ENCODE measurements at regions not wholly inside any gene's neighbourhood (a gene's known extent, or its start where the extent isn't known, plus 50 kb on each side); places are given as distances from the start of the nearest gene placed in this dataset.
A peak's percentile ranks its signal among the peaks of the same experiment; 100 is the strongest.

DNA sequence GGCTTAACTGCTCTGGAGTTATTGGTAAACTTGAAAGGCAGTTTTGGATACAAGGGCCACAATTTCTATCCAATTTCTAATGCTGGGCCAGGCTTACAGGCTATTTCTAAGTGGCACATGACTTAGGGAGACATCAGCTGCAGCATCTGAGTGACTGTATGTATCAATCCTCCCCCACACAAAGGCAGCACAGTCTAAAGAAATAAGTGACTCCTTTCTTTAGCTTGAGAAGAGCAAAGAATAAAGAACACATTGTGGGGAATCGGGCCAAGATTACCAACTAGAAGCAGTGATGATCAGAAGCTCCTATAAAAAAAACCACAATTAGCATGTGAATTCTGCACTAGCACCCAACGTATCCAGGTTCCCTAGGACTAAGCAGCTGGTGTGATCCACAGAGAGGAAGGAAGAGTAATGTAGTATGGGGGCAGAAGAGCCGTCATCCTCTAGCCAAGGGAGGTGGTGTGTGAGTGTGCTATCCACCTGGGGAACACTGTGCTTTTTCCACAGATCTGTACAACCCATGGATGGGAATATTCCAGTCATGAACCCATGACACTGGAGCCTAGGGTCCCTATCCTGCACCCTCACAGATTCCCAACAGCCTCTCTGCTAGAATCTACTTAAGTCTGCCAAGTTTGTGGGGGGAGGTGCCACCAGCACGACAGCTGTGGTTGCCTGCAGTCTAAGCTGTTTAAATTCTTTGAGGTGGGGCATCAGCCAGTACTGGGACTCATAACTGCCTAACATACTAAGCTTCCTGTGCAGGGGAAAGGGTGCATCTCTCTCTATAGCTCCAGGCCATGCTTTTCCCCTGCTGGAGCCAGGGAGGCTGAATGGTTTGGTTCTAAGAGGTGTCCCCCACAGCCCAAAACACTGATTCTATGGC, 147.8 kb upstream of the KDM5D start:
- H3K36me3 ChIP-seq, result no peaks in the 10 kb centered on the region
- no peaks in the 10 kb centered on the region for H3K9me3 ChIP-seq (replicated peaks)
- no peaks in the 10 kb centered on the region for H3K27me3 ChIP-seq (ENCODE audit: low read depth)
- no peak overlapping the region for H3K27ac ChIP-seq (replicated peaks)
- intact Hi-C loops (cut with micrococcal nuclease), result no loop called here
- no peaks in the 10 kb centered on the region for H3K4me1 ChIP-seq
- no peak for DNase-seq
- TF ChIP-seq CTCF (IDR thresholded peaks at IDR 0.05; ENCODE audit: borderline replicate concordance), result no peak
- H3K4me3 ChIP-seq, result no peak overlapping the region

GRCh38 chrY:19882145-19882544, 137.6 kb upstream of the KDM5D start:
- Histone ChIP-seq H3K36me3 (no peaks in the 10 kb centered on the region), H3K27me3 (ENCODE audit: low read depth) (no peaks in the 10 kb centered on the region), H3K9me3 (replicated peaks) (no peaks in the 10 kb centered on the region), H3K4me3 (no peak overlapping the region), H3K27ac (replicated peaks) (no peak overlapping the region), H3K4me1 (no peaks in the 10 kb centered on the region)
- intact Hi-C loops (cut with micrococcal nuclease), result no loop called here
- no peak for DNase-seq
- no peak for TF ChIP-seq CTCF (IDR thresholded peaks at IDR 0.05; ENCODE audit: borderline replicate concordance)

DNA sequence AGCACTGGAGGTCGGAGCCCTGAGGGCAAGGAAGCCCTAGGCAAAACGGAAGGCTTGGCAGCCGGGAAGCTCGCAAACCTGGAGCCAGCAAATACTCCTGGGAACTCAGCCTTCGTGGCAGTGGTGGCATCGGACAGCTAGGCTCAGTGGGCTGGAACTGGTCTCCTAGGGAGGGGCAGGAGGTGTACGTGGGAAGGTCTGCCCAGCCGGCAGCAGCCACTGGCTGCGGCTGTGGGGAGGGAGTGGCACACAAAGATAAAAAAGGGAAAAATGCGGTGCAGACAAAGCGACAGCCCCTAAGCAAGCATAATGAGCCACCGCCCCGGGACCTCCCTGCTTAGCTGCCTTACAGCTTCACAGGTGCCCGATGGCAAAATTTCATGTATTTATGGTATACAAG, 125.2 kb upstream of the KDM5D start:
- intact Hi-C loops (cut with micrococcal nuclease), result no loop called here
- H3K9me3 ChIP-seq (replicated peaks), result no peaks in the 10 kb centered on the region
- no peak overlapping the region for H3K27ac ChIP-seq (replicated peaks)
- DNase-seq, result no peak
- H3K4me1 ChIP-seq, result no peaks in the 10 kb centered on the region
- H3K27me3 ChIP-seq (ENCODE audit: low read depth), result no peaks in the 10 kb centered on the region
- no peaks in the 10 kb centered on the region for H3K36me3 ChIP-seq
- peak overlapping the region; percentile 43 for H3K4me3 ChIP-seq
- no peak for TF ChIP-seq CTCF (IDR thresholded peaks at IDR 0.05; ENCODE audit: borderline replicate concordance)

DNA sequence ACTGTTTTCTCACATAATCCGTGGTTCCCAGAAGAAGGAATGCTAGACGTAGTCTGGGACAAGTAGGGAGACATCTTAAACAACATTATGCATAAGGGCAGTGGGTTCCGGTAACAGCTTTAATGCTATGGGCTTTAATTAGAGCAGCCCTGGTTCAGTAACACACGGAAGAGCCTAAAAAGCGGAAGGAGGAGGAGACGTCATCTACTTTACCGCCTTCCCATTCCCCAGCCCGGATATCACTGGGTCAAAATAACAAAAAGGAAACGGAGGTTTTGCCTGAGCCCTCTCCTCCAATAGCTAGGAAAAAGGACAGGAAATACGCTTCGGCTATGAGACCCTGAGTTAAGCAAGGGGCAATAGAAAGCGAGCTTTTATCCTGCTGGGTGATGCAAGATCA, 124.8 kb upstream of the KDM5D start:
- no peak for TF ChIP-seq CTCF (IDR thresholded peaks at IDR 0.05; ENCODE audit: borderline replicate concordance)
- DNase-seq, result no peak
- no peaks in the 10 kb centered on the region for H3K9me3 ChIP-seq (replicated peaks)
- H3K27me3 ChIP-seq (ENCODE audit: low read depth), result no peaks in the 10 kb centered on the region
- peak overlapping the region; percentile 43 for H3K4me3 ChIP-seq
- H3K27ac ChIP-seq (replicated peaks), result no peak overlapping the region
- intact Hi-C loops (cut with micrococcal nuclease), result no loop called here
- no peaks in the 10 kb centered on the region for H3K4me1 ChIP-seq
- no peaks in the 10 kb centered on the region for H3K36me3 ChIP-seq

DNA sequence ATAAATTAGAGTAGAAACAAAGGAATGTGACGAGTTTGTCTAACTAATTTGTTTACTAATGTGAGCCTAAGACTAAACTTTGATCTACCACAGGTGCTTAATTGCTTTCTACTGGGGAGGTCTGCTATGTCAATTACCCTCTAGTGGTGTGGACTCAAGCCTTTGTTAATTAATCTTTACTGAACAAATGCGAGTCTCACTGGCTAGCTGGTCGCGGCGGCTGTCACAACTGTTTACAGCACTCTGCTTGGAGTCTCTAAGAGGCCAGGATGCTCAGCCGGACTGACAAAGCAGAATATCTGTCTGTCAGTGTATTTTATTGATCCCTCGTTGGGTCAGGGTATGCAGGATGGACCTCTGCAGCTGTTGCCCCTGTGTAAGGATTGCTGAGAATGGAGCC, 124.1 kb upstream of the KDM5D start:
- Histone ChIP-seq H3K27me3 (ENCODE audit: low read depth) (no peaks in the 10 kb centered on the region), H3K36me3 (no peaks in the 10 kb centered on the region), H3K27ac (replicated peaks) (no peak overlapping the region), H3K4me1 (no peaks in the 10 kb centered on the region), H3K4me3 (no peak overlapping the region), H3K9me3 (replicated peaks) (no peaks in the 10 kb centered on the region)
- intact Hi-C loops (cut with micrococcal nuclease), result no loop called here
- no peak for TF ChIP-seq CTCF (IDR thresholded peaks at IDR 0.05; ENCODE audit: borderline replicate concordance)
- no peak for DNase-seq
